HepG2 (cell line): ENCODE measurements at regions not wholly inside any gene's neighbourhood (a gene's known extent, or its start where the extent isn't known, plus 50 kb on each side); places are given as distances from the start of the nearest gene placed in this dataset.
A peak's percentile ranks its signal among the peaks of the same experiment; 100 is the strongest.

Experiments
- DPF2 ChIP-seq: sonication (generic); formaldehyde crosslinking; IDR thresholded peaks from 2 replicates; pipeline ENCODE4 v1.4.0; 2020; ENCODE audit warnings: mild to moderate bottlenecking, low read depth, missing genetic modification reagents, borderline replicate concordance
- DZIP1 ChIP-seq: sonication (generic); formaldehyde crosslinking; IDR thresholded peaks from 2 replicates; pipeline ENCODE4 v1.5.0; 2020; ENCODE audit warnings: mild to moderate bottlenecking, missing genetic modification reagents
- ETV6 ChIP-seq: sonication (generic); formaldehyde crosslinking; conservative IDR thresholded peaks from 2 replicates; pipeline ENCODE4 v1.4.0; 2020; ENCODE audit warnings: missing genetic modification reagents
- FOXJ3 ChIP-seq: sonication (generic); formaldehyde crosslinking; IDR thresholded peaks from 2 replicates; pipeline ENCODE4 v1.4.0; 2020; ENCODE audit warnings: missing genetic modification reagents, mild to moderate bottlenecking, borderline replicate concordance
- GABPB1 ChIP-seq: IDR thresholded peaks from 2 replicates; pipeline ENCODE4 v1.6.1; 2016; ENCODE audit warnings: mild to moderate bottlenecking, missing genetic modification reagents, moderate library complexity, missing compliant biosample characterization
- GATAD1 ChIP-seq: IDR thresholded peaks from 2 replicates; pipeline ENCODE4 v1.6.1; 2016; ENCODE audit warnings: missing genetic modification reagents, missing compliant biosample characterization
- GFI1 ChIP-seq: sonication (generic); formaldehyde crosslinking; IDR thresholded peaks from 2 replicates; pipeline ENCODE4 v1.5.0; 2020; ENCODE audit warnings: missing genetic modification reagents, mild to moderate bottlenecking, borderline replicate concordance
- JUND ChIP-seq: sonication (generic); formaldehyde crosslinking; IDR thresholded peaks from 2 replicates; pipeline ENCODE4 v1.8.0; 2022; ENCODE audit warnings: mild to moderate bottlenecking, missing genetic modification reagents
- KDM3A ChIP-seq: IDR thresholded peaks from 2 replicates; pipeline ENCODE4 v1.6.1; 2018; ENCODE audit warnings: low read depth, missing compliant biosample characterization
- MEIS2 ChIP-seq: sonication (generic); formaldehyde crosslinking; IDR thresholded peaks from 2 replicates; pipeline ENCODE4 v1.9.0; 2021; ENCODE audit warnings: mild to moderate bottlenecking, missing genetic modification reagents
- MZF1 ChIP-seq: sonication (generic); formaldehyde crosslinking; IDR thresholded peaks from 2 replicates; pipeline ENCODE4 v1.8.1; 2023; ENCODE audit warnings: mild to moderate bottlenecking, missing genetic modification reagents, borderline replicate concordance
- NR2F1 ChIP-seq, 2 experiments: fragments of 450-650 bp in 1 of 2; formaldehyde crosslinking in 1 of 2; IDR thresholded peaks; 2 replicates each; pipeline versions ENCODE4 v1.5.0 to v1.6.1; 2016 to 2020; ENCODE audit warnings: mild to moderate bottlenecking in 1 of 2, missing compliant biosample characterization in 1 of 2, missing genetic modification reagents in 1 of 2, moderate library complexity in 1 of 2
- RNF2 ChIP-seq: fragments of 450-650 bp; conservative IDR thresholded peaks from 2 replicates; pipeline ENCODE4 v1.6.1; 2016; ENCODE audit warnings: low read depth
- STAG1 ChIP-seq: sonication (generic); formaldehyde crosslinking; IDR thresholded peaks from 2 replicates; pipeline ENCODE4 v1.4.0; 2020; ENCODE audit warnings: missing genetic modification reagents
- TCF7L2 ChIP-seq: IDR thresholded peaks from 2 replicates; pipeline ENCODE4 v1.6.1; 2011; ENCODE audit warnings: mild to moderate bottlenecking, low read depth, low read length, moderate library complexity
- ZFY ChIP-seq: sonication (generic); formaldehyde crosslinking; IDR thresholded peaks from 2 replicates; pipeline ENCODE4 v1.4.0; 2020; ENCODE audit warnings: missing genetic modification reagents
- ZMAT3 ChIP-seq: sonication (generic); formaldehyde crosslinking; conservative IDR thresholded peaks from 2 replicates; pipeline ENCODE4 v1.7.0; 2021; ENCODE audit warnings: missing genetic modification reagents
- ZNF12 ChIP-seq: sonication (generic); formaldehyde crosslinking; IDR thresholded peaks from 2 replicates; pipeline ENCODE4 v1.5.0; 2020; ENCODE audit warnings: missing genetic modification reagents
- ZNF225 ChIP-seq: sonication (generic); formaldehyde crosslinking; IDR thresholded peaks from 2 replicates; pipeline ENCODE4 v1.4.0; 2020; ENCODE audit warnings: mild to moderate bottlenecking, missing genetic modification reagents
- ZNF329 ChIP-seq: sonication (generic); formaldehyde crosslinking; IDR thresholded peaks from 2 replicates; pipeline ENCODE4 v1.9.0; 2021; ENCODE audit warnings: low read depth, mild to moderate bottlenecking, missing genetic modification reagents
- ZNF432 ChIP-seq: sonication (generic); formaldehyde crosslinking; IDR thresholded peaks from 2 replicates; pipeline ENCODE4 v1.5.0; 2020; ENCODE audit warnings: missing genetic modification reagents, mild to moderate bottlenecking, borderline replicate concordance
- ZNF546 ChIP-seq: sonication (generic); formaldehyde crosslinking; conservative IDR thresholded peaks from 2 replicates; pipeline ENCODE4 v1.8.1; 2023; ENCODE audit warnings: mild to moderate bottlenecking, missing genetic modification reagents
- ZNF660 ChIP-seq: sonication (generic); formaldehyde crosslinking; IDR thresholded peaks from 2 replicates; pipeline ENCODE4 v1.5.1; 2020; ENCODE audit warnings: mild to moderate bottlenecking, low read depth, missing genetic modification reagents, borderline replicate concordance
- ZNF800 ChIP-seq: sonication (generic); formaldehyde crosslinking; IDR thresholded peaks from 2 replicates; pipeline ENCODE4 v1.4.0; 2020; ENCODE audit warnings: missing genetic modification reagents
- ZNF879 ChIP-seq: sonication (generic); formaldehyde crosslinking; IDR thresholded peaks from 2 replicates; pipeline ENCODE4 v1.8.1; 2023; ENCODE audit warnings: missing genetic modification reagents
- TF ChIP-seq, protein P1 (sequence below): sonication (generic); formaldehyde crosslinking; IDR thresholded peaks from 2 replicates; pipeline ENCODE4 v1.4.0; 2020; ENCODE audit warnings: missing genetic modification reagents

DNA sequence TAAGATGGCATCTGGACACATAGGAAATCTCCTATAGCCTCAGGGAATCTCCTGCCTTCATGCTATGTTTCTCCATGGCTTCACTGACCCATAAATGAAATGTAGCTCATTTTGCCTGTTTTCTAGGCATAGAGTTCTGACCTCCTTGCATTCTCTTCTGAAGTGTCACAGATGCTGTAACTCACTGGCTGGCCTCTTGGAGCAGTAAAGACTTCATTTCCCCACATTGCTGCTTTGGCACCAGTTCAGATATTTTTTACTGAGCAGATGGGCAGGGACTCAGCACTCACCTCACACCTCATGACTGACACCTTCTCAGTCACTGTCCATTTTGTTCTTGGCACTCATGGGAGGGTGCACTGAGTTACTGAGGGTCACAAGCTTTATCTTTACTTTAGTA is 286.7 kb upstream of the TGFBR2 start (continued):
- TF ChIP-seq GFI1 (CRISPR knock-in tag) (no peak), ZNF660 (CRISPR knock-in tag) (no peak), ZNF329 (no peak), NR2F1 (CRISPR knock-in tag; IDR thresholded peaks at IDR 0.05) (no peak), ZNF546 (CRISPR knock-in tag) (no peak), JUND (CRISPR knock-in tag) (no peak), ZMAT3 (CRISPR knock-in tag) (no peak), STAG1 (CRISPR knock-in tag) (peak; percentile 86), DPF2 (CRISPR knock-in tag) (no peak), RNF2 (no peak), ZFY (CRISPR knock-in tag) (no peak), TCF7L2 (no peak), KDM3A (CRISPR knock-in tag) (no peak), DZIP1 (CRISPR knock-in tag) (no peak), ZNF432 (CRISPR knock-in tag) (no peak), ZNF800 (CRISPR knock-in tag) (no peak), FOXJ3 (no peak), GATAD1 (CRISPR knock-in tag) (no peak), ZNF225 (CRISPR knock-in tag) (no peak), GABPB1 (no peak), MZF1 (CRISPR knock-in tag) (no peak), MEIS2 (CRISPR knock-in tag) (no peak), ZNF12 (CRISPR knock-in tag) (no peak), ETV6 (no peak), ZNF879 (CRISPR knock-in tag) (no peak)
- TF ChIP-seq, protein P1, sequence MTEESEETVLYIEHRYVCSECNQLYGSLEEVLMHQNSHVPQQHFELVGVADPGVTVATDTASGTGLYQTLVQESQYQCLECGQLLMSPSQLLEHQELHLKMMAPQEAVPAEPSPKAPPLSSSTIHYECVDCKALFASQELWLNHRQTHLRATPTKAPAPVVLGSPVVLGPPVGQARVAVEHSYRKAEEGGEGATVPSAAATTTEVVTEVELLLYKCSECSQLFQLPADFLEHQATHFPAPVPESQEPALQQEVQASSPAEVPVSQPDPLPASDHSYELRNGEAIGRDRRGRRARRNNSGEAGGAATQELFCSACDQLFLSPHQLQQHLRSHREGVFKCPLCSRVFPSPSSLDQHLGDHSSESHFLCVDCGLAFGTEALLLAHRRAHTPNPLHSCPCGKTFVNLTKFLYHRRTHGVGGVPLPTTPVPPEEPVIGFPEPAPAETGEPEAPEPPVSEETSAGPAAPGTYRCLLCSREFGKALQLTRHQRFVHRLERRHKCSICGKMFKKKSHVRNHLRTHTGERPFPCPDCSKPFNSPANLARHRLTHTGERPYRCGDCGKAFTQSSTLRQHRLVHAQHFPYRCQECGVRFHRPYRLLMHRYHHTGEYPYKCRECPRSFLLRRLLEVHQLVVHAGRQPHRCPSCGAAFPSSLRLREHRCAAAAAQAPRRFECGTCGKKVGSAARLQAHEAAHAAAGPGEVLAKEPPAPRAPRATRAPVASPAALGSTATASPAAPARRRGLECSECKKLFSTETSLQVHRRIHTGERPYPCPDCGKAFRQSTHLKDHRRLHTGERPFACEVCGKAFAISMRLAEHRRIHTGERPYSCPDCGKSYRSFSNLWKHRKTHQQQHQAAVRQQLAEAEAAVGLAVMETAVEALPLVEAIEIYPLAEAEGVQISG (CRISPR knock-in tag), result no peak
